Urinary bladder (tissue), 3 donors: ENCODE measurements at regions not wholly inside any gene's neighbourhood (a gene's known extent, or its start where the extent isn't known, plus 50 kb on each side); places are given as distances from the start of the nearest gene placed in this dataset.
"Not testable (repeated sequence)": the region's sequence is repeated elsewhere in the genome, so short reads cannot be mapped to it uniquely, and the experiment has no call there.

ENCODE experiments used
- DNase-seq: peaks from one replicate; pipeline ENCODE4 v3.0.0-alpha.2; 2015; ENCODE audit errors: extremely low spot score
- H3K27ac ChIP-seq: one replicate; pipeline ENCODE4 v1.5.1; 2013; ENCODE audit warnings: low read depth, mild to moderate bottlenecking, moderate library complexity
- H3K36me3 ChIP-seq: one replicate; pipeline ENCODE4 v1.6.1; 2013; ENCODE audit warnings: mild to moderate bottlenecking, moderate library complexity; ENCODE audit not compliant: insufficient read depth
- H3K4me1 ChIP-seq: one replicate; pipeline ENCODE4 v1.6.1; 2013; ENCODE audit warnings: mild to moderate bottlenecking, moderate library complexity; ENCODE audit not compliant: insufficient read depth
- H3K4me3 ChIP-seq: one replicate; pipeline ENCODE4 v1.5.1; 2013; ENCODE audit warnings: low read depth, low read length
- WGBS: extraction: QIAGEN DNeasy Blood & Tissue Kit; methylation state at CpG from one replicate; pipeline ENCODE4 v1.1.7; 2013; 5-methylcytosine and 5-hydroxymethylcytosine counted together
- donor health status: healthy with polysubstance abuse.
- donor health status: healthy.

GRCh38 chr6:98335594-98335993, 498.8 kb upstream of the POU3F2 start:
- no peak for DNase-seq
- no peaks in the 10 kb centered on the region for H3K36me3 ChIP-seq
- H3K4me3 ChIP-seq = no peak overlapping the region
- no peak overlapping the region for H3K27ac ChIP-seq
- no peaks in the 10 kb centered on the region for H3K4me1 ChIP-seq

DNA sequence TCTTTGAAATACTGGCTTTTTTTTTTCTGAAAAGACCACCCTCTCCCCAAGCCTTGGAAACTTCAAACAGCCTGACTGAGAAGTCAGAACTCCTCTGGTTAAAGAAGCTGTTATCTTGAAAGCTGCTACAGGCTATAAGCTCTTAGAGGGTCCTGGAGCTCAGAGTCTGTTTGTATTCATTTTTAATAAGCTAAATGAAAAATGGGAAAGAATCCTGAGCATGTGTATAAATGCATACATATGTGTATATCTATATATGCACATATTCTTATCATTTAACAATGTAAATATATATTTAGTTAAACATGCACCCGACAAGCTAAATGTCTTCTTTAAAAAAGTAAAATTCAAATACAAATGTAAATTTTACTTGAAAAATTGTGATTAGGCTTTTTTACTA, 494.9 kb upstream of the POU3F2 start:
- H3K27ac ChIP-seq = no peak overlapping the region
- H3K36me3 ChIP-seq = no peaks in the 10 kb centered on the region
- H3K4me3 ChIP-seq = no peak overlapping the region
- no peak for DNase-seq
- no peaks in the 10 kb centered on the region for H3K4me1 ChIP-seq
- WGBS = 49% methylated on average over 1 of the region's 1 CpG

DNA sequence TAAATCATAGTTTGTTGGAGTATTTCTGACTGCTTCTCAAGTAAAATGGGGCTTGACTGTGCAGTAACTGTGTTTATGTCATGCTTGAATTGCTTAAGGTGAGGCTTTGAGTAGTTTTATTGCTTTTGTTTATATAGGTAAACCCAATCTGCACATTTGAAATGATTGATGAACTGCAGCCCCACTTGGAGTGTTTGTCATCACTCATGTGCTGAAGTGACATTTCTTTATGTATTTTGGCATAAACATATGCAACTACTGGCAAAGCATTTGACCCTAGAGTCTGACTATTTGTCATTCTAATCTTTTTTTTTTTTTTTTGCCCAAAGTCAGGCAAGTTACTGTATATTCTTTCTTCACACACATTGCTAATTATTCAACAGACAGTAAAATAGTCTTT, 491.4 kb upstream of the POU3F2 start:
- DNase-seq = no peak

GRCh38 chr6:98343797-98344196, 490.6 kb upstream of the POU3F2 start:
- H3K36me3 ChIP-seq = no peaks in the 10 kb centered on the region
- H3K4me1 ChIP-seq = no peaks in the 10 kb centered on the region
- DNase-seq = no peak
- H3K4me3 ChIP-seq = no peak overlapping the region
- no peak overlapping the region for H3K27ac ChIP-seq

More for the DNA sequence above, 491.4 kb upstream of the POU3F2 start:
- H3K4me1 ChIP-seq = no peaks in the 10 kb centered on the region
- no peaks in the 10 kb centered on the region for H3K36me3 ChIP-seq
- H3K4me3 ChIP-seq = no peak overlapping the region
- no peak overlapping the region for H3K27ac ChIP-seq

DNA sequence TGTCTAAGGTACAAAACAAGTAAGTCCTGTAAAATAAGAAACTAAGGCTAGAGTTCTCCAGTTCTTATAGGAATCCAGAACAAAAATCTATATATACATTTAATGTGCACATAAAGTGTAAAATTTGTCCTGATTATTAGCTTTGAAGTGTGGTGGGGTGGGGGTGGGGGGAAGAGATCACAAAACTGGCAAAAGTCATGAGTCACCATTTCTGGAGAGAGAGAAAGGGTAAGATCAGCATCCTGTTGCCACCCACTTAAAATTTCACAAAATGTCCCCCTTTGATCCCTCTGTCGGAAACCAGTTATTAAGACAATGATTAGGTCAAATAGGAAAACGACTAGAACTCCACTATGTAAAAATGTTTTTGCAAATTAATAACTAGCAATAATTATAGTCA, 482.0 kb upstream of the POU3F2 start:
- 82% methylated on average over 2 of the region's 2 CpGs for WGBS
- no peak overlapping the region for H3K4me3 ChIP-seq
- no peaks in the 10 kb centered on the region for H3K4me1 ChIP-seq
- H3K27ac ChIP-seq = no peak overlapping the region
- no peaks in the 10 kb centered on the region for H3K36me3 ChIP-seq
- no peak for DNase-seq

GRCh38 chr6:98358173-98358572, 476.2 kb upstream of the POU3F2 start:
- Histone ChIP-seq H3K4me3 (no peak overlapping the region), H3K36me3 (no peaks in the 10 kb centered on the region), H3K4me1 (no peaks in the 10 kb centered on the region), H3K27ac (no peak overlapping the region)
- 60% methylated on average over 3 of the region's 3 CpGs for WGBS
- DNase-seq = no peak

GRCh38 chr6:98366371-98366770, 468.0 kb upstream of the POU3F2 start:
- Histone ChIP-seq H3K4me3 (no peak overlapping the region), H3K4me1 (no peaks in the 10 kb centered on the region), H3K36me3 (no peaks in the 10 kb centered on the region), H3K27ac (no peak overlapping the region)
- no peak for DNase-seq
- WGBS = 73% methylated on average over 6 of the region's 6 CpGs

GRCh38 chr6:98380589-98380988, 453.8 kb upstream of the POU3F2 start:
- H3K36me3 ChIP-seq = no peaks in the 10 kb centered on the region
- WGBS = 68% methylated on average over 3 of the region's 3 CpGs
- DNase-seq = no peak

GRCh38 chr6:98382246-98382645, 452.1 kb upstream of the POU3F2 start:
- no peaks in the 10 kb centered on the region for H3K4me1 ChIP-seq
- no peak overlapping the region for H3K4me3 ChIP-seq
- H3K27ac ChIP-seq = no peak overlapping the region
- H3K36me3 ChIP-seq = no peaks in the 10 kb centered on the region
- DNase-seq = no peak
- WGBS = 70% methylated on average over 3 of the region's 3 CpGs

More at GRCh38 chr6:98380589-98380988, 453.8 kb upstream of the POU3F2 start:
- H3K4me3 ChIP-seq = no peak overlapping the region
- H3K27ac ChIP-seq = no peak overlapping the region
- H3K4me1 ChIP-seq = no peaks in the 10 kb centered on the region

GRCh38 chr6:98384334-98384733, 450.0 kb upstream of the POU3F2 start:
- 22% methylated on average over 7 of the region's 7 CpGs for WGBS
- no peak for DNase-seq
- Histone ChIP-seq H3K4me1 (no peaks in the 10 kb centered on the region), H3K4me3 (no peak overlapping the region), H3K36me3 (no peaks in the 10 kb centered on the region), H3K27ac (no peak overlapping the region)

DNA sequence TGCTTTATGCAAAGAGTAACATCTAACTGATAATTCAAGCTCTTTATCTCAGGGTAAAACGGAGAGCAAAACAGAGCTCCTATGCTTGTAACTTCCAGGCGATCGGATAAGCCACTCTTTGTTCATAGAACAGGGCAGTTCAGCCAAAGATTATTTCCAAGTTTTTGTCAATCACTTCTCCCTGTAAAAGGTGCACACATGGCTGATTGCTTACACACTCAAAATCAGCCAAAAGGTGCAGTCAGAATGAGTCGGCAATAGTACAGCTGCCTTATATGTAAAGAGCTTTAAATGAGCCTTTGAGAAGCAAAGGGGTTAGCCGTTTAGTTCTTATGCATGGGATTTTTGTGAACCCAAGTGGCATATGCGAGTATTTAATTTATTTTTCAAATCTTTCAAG, 449.6 kb upstream of the POU3F2 start:
- Histone ChIP-seq H3K4me3 (no peak overlapping the region), H3K27ac (no peak overlapping the region), H3K36me3 (no peaks in the 10 kb centered on the region), H3K4me1 (no peaks in the 10 kb centered on the region)
- DNase-seq = no peak
- WGBS = 51% methylated on average over 6 of the region's 6 CpGs

GRCh38 chr6:98395610-98396166, 438.7 kb upstream of the POU3F2 start:
- 57% methylated on average over 1 of the region's 1 CpG for WGBS
- no peak overlapping the region for H3K27ac ChIP-seq
- H3K4me3 ChIP-seq = no peak overlapping the region
- no peak for DNase-seq
- H3K4me1 ChIP-seq = no peaks in the 10 kb centered on the region
- H3K36me3 ChIP-seq = no peaks in the 10 kb centered on the region

- Histone ChIP-seq H3K4me3 (no peak overlapping the region), H3K36me3 (no peaks in the 10 kb centered on the region), H3K4me1 (no peaks in the 10 kb centered on the region), H3K27ac (no peak overlapping the region)
- 62% methylated on average over 2 of the region's 2 CpGs for WGBS
- DNase-seq = no peak
These were observed 418.3 kb upstream of the POU3F2 start for GRCh38 chr6:98416027-98416426.

GRCh38 chr6:98416497-98417158, 417.7 kb upstream of the POU3F2 start:
- not testable (repeated sequence) for H3K27ac ChIP-seq, H3K4me1 ChIP-seq, H3K36me3 ChIP-seq, DNase-seq, H3K4me3 ChIP-seq
- 85% methylated on average over 29 of the region's 30 CpGs for WGBS
